ENCODE measurements at regions not wholly inside any gene's neighbourhood (a gene's known extent, or its start where the extent isn't known, plus 50 kb on each side); places are given as distances from the start of the nearest gene placed in this dataset.

DNA sequence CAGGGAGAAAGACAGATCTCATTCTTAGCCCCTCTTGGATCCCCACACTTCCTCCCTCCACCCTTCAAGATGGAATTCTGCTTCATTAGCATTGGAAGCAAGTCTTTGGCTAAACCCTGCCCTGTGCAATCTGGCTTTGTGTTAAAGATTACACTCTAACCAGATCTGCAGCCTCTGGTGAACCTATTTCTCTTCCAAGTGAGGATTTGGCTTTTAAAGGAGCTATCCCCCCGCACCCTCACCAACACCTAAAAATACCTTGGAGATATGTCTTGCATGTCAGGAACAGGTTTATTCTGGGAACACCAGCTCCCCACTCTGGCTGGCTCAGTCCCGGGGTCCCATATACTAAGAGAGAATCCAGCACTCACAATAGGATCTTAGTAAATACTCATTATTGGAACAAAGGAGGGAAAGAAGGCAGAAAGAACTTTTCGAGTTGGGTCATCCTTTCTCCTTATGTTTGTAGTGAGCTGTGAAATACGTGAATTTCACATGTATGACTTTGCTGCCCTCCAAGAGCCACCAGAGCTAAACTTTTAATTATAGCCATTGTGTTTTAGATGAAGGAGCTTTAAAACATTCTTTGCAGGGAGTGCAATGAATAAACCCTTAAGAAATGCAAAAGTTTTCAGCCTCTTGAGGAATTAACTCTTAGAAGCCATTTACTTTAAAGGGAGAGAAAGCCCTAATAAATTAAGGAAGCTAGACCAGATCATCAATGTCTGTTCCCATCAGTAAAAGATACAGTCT is 53.7 kb upstream of the HRH2 start:
- TF ChIP-seq, protein P1, sequence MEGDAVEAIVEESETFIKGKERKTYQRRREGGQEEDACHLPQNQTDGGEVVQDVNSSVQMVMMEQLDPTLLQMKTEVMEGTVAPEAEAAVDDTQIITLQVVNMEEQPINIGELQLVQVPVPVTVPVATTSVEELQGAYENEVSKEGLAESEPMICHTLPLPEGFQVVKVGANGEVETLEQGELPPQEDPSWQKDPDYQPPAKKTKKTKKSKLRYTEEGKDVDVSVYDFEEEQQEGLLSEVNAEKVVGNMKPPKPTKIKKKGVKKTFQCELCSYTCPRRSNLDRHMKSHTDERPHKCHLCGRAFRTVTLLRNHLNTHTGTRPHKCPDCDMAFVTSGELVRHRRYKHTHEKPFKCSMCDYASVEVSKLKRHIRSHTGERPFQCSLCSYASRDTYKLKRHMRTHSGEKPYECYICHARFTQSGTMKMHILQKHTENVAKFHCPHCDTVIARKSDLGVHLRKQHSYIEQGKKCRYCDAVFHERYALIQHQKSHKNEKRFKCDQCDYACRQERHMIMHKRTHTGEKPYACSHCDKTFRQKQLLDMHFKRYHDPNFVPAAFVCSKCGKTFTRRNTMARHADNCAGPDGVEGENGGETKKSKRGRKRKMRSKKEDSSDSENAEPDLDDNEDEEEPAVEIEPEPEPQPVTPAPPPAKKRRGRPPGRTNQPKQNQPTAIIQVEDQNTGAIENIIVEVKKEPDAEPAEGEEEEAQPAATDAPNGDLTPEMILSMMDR (IDR thresholded peaks at IDR 0.05; ENCODE audit: insufficient read depth, low read length), result no peak
- no peak overlapping the region for H3K4me3 ChIP-seq (ENCODE audit: low read depth, low read length)
- no peak for DNase-seq (ENCODE audit: low read depth)

DNA sequence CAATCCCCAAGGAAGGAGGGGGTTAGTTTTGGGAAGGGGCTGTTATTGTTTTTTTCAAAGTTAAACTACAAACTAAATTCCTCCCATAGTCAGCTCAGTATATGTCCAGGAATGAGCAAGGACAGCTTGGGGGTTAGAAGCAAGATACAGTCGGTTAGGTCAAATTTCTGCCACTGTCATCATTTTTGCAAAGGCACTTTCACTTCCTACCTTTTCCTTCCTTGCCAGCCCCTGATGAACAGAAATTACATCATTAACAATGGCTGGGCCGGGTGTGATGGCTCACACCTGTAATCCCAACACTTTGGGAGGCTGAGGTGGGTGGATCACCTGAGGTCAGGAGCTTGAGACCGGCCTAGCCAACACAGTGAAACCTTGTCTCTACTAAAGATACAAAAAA is 51.5 kb upstream of the HRH2 start:
- DNase-seq (ENCODE audit: low read depth), result no peak
- TF ChIP-seq, protein P1 (IDR thresholded peaks at IDR 0.05; ENCODE audit: insufficient read depth, low read length), result no peak
- H3K4me3 ChIP-seq (ENCODE audit: low read depth, low read length), result no peak overlapping the region
